NB4 (cell line): ENCODE measurements at regions not wholly inside any gene's neighbourhood (a gene's known extent, or its start where the extent isn't known, plus 50 kb on each side); places are given as distances from the start of the nearest gene placed in this dataset.
A peak's percentile ranks its signal among the peaks of the same experiment; 100 is the strongest.

Experiments
- DNase-seq: peaks from one replicate; pipeline ENCODE4 v3.0.0; 2010; ENCODE audit warnings: low read depth
- H3K4me3 ChIP-seq: one replicate; pipeline ENCODE4 v1.5.1; 2011; ENCODE audit warnings: mild to moderate bottlenecking, low read depth, low read length, moderate library complexity
- MYC ChIP-seq: IDR thresholded peaks from 2 replicates; pipeline ENCODE4 v1.6.1; 2011; ENCODE audit warnings: low read depth, low read length
- POLR2A ChIP-seq: IDR thresholded peaks from 2 replicates; pipeline ENCODE4 v1.6.1; 2011; ENCODE audit warnings: mild to moderate bottlenecking; ENCODE audit not compliant: insufficient read length; ENCODE audit errors: extremely low read depth
- TF ChIP-seq, protein P1 (sequence below): IDR thresholded peaks from 2 replicates; pipeline ENCODE4 v1.6.1; 2011; ENCODE audit warnings: low read depth, low read length
- TF ChIP-seq, protein P2 (sequence below): IDR thresholded peaks from one replicate; pipeline ENCODE4 v1.5.1; 2012; ENCODE audit warnings: low read depth, low read length

DNA sequence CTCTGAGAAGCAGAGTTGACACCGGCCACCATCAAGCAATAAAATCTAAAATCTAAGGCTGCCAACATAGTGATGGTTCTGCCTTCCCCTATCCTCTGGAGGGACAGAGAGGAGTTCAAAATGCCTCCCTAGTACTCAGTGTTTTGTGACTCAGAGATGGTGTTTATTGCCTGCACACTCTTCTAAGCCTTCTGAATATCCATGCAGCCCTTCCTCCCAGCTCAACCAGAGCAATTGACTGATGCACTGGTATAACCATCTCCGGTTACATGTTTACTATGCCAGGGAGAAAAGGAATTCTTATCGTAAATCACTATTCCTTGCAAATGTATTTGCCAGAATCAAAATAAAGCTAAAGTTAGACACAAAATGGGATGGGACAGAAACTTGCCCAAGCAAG lies 132.9 kb upstream of the RAB4A start:
- TF ChIP-seq, protein P1, sequence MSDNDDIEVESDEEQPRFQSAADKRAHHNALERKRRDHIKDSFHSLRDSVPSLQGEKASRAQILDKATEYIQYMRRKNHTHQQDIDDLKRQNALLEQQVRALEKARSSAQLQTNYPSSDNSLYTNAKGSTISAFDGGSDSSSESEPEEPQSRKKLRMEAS = no peak
- TF ChIP-seq, protein P2, sequence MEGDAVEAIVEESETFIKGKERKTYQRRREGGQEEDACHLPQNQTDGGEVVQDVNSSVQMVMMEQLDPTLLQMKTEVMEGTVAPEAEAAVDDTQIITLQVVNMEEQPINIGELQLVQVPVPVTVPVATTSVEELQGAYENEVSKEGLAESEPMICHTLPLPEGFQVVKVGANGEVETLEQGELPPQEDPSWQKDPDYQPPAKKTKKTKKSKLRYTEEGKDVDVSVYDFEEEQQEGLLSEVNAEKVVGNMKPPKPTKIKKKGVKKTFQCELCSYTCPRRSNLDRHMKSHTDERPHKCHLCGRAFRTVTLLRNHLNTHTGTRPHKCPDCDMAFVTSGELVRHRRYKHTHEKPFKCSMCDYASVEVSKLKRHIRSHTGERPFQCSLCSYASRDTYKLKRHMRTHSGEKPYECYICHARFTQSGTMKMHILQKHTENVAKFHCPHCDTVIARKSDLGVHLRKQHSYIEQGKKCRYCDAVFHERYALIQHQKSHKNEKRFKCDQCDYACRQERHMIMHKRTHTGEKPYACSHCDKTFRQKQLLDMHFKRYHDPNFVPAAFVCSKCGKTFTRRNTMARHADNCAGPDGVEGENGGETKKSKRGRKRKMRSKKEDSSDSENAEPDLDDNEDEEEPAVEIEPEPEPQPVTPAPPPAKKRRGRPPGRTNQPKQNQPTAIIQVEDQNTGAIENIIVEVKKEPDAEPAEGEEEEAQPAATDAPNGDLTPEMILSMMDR = no peak
- TF ChIP-seq MYC = no peak
- no peak for TF ChIP-seq POLR2A
- DNase-seq = no peak
- H3K4me3 ChIP-seq = no peak overlapping the region

DNA sequence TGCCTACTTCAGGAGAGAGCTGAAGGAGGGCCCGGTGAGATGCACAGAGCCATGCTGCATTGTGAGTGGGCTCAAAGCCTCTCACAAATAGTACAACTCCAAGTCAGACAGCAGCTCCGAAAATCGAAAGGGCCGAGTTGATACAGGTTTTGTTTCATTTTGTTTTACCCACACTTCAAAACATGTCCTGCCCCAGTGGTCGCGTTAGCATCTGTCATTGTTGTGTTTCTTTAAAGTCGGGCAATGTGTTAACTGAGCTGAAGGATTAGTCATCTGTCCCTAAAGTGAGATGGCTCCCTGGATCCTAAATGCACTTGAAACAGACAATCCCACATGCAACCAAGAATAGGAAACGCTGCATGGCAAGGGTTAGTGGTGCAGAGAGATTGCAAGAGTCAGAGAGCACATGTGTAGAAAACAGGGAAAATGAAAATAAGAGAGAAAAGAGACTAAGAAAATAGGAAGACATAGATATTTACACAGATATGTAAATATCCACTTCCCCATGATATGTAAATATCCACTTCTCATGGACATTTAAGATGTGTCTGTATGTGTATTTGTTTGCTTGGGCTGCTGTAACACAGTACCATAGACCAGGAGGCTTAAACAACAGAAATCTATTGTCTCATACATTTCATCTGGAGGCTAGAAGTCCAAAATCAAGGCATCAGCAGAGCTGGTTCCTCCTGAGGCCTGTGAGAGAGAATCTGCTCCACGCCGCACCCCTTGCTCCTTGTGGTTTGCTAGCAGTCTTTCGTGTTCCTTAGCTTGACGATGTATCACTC lies 131.4 kb upstream of the RAB4A start:
- H3K4me3 ChIP-seq = no peak overlapping the region
- DNase-seq = peak; percentile 39
- TF ChIP-seq, protein P2 = no peak
- TF ChIP-seq, protein P1 = no peak
- TF ChIP-seq MYC (no peak), POLR2A (no peak)

DNA sequence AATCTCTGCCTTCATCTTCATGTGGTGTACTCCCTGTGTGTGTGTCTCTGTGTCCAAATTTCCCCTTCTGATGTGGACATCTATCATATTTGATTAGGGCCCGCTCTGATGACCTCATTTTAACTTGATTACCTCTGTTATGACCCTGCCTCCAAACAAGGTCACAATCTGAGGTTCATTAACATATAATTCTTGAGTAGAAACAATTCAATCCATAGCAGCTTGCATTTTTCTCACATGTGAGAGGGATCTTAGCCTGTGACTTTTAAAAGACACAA lies 130.9 kb upstream of the RAB4A start:
- H3K4me3 ChIP-seq = no peak overlapping the region
- TF ChIP-seq MYC (no peak), POLR2A (no peak)
- TF ChIP-seq, protein P2 = no peak
- TF ChIP-seq, protein P1 = no peak
- DNase-seq = no peak

DNA sequence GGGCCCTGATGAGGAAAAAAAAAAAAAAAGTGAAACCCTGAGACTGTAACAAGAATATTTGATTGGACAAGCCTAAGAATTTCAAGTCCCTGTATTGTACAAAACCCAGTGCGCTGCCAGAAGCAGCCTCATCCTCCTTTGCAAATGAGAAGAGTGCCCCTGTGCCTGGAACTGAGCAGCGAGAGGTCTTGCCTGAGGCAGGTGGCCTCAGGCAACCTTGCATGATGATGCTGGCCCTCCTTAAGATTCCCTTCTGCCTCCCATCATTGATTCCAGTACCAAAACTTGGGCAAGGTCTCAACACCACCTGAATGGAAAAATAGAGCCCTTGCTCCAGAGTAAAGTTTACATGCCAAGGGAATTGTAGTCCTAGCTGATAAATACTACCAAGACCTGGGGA lies 129.6 kb upstream of the RAB4A start:
- no peak overlapping the region for H3K4me3 ChIP-seq
- no peak for DNase-seq
- no peak for TF ChIP-seq MYC
- TF ChIP-seq, protein P1 = no peak
- TF ChIP-seq, protein P2 = no peak
- no peak for TF ChIP-seq POLR2A

DNA sequence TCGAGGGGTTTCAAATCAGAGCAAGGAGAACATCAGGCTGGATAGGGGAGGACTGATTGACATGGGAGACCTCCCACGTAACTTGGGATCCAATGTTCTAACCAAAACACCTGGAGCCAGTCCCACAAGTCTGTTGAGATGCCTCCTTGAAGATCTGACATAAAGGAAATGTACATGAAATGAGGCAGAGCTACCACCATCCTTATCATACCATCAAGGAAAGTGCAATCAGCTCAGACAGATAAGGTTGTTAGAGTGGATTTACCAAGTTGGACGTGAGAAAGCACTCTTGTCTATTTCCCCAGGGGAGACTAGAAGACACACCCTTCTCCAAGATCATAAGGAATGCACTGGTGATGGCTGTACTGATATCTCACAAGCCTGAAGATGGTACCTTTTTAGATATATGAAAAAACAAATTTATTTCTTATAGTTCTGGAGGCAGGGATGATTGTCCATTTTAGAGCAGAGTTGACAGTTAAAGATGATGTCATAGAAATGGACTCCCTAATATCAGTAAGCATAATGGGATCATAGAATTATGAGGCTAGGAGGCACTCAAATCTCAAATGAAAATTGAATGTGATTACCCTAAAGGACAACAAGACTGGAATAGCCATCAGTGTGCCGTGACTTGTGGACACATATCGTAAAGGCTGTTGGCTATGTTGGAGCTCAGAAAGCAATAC lies 129.1 kb upstream of the RAB4A start:
- TF ChIP-seq, protein P2 = no peak
- no peak for TF ChIP-seq POLR2A
- TF ChIP-seq MYC = no peak
- TF ChIP-seq, protein P1 = no peak
- no peak overlapping the region for H3K4me3 ChIP-seq
- DNase-seq = no peak
